ENCODE measurements at regions not wholly inside any gene's neighbourhood (a gene's known extent, or its start where the extent isn't known, plus 50 kb on each side); places are given as distances from the start of the nearest gene placed in this dataset.

- Histone ChIP-seq H3K27ac (ENCODE audit: extremely low read depth, low read depth, low read length) (no peak overlapping the region), H3K4me1 (ENCODE audit: control insufficient read depth, insufficient read depth, low read length) (no peaks in the 10 kb centered on the region), H3K36me3 (ENCODE audit: control insufficient read depth in 2 of 2, insufficient read depth in 1 of 2, low read length in 2 of 2) (no peaks in the 10 kb centered on the region), H3K9me3 (ENCODE audit: control insufficient read depth, insufficient read depth, low read depth, low read length) (no peaks in the 10 kb centered on the region), H3K4me3 (ENCODE audit: low read depth, low read length) (no peak overlapping the region)
- ChIA-PET CTCF (interaction anchor here (1.1 kb wide), 1 partner anchor 9 kb away, joined by 3 read pairs; no protein-coding TSS in a partner anchor), POLR2A (no interaction called here)
- no peak for TF ChIP-seq MZF1 (tag by site-specific recombination; IDR thresholded peaks at IDR 0.05; ENCODE audit: borderline replicate concordance)
- no peak for TF ChIP-seq ZNF449 (tag by site-specific recombination; IDR thresholded peaks at IDR 0.05)
- TF ChIP-seq YY1 (tag by site-specific recombination; IDR thresholded peaks at IDR 0.05) = no peak
- TF ChIP-seq ZNF274 (IDR thresholded peaks at IDR 0.05; ENCODE audit: low read length) = no peak
- TF ChIP-seq ZNF274 (tag by site-specific recombination; IDR thresholded peaks at IDR 0.05; ENCODE audit: borderline replicate concordance) = no peak
- TF ChIP-seq ZNF140 (tag by site-specific recombination; IDR thresholded peaks at IDR 0.05) = no peak
- TF ChIP-seq ZNF707 (tag by site-specific recombination; IDR thresholded peaks at IDR 0.05) = no peak
- TF ChIP-seq ZNF433 (tag by site-specific recombination; IDR thresholded peaks at IDR 0.05; ENCODE audit: low read depth) = no peak
- TF ChIP-seq ZNF184 (tag by site-specific recombination; IDR thresholded peaks at IDR 0.05) = no peak
- no peak for TF ChIP-seq ZNF24 (tag by site-specific recombination; IDR thresholded peaks at IDR 0.05)
- TF ChIP-seq, protein P1, sequence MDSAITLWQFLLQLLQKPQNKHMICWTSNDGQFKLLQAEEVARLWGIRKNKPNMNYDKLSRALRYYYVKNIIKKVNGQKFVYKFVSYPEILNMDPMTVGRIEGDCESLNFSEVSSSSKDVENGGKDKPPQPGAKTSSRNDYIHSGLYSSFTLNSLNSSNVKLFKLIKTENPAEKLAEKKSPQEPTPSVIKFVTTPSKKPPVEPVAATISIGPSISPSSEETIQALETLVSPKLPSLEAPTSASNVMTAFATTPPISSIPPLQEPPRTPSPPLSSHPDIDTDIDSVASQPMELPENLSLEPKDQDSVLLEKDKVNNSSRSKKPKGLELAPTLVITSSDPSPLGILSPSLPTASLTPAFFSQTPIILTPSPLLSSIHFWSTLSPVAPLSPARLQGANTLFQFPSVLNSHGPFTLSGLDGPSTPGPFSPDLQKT (IDR thresholded peaks at IDR 0.05; ENCODE audit: borderline replicate concordance, low read depth, low read length) = no peak
- no peak for TF ChIP-seq ZNF175 (tag by site-specific recombination; IDR thresholded peaks at IDR 0.05)
- no peak for TF ChIP-seq ZNF19 (tag by site-specific recombination; IDR thresholded peaks at IDR 0.05; ENCODE audit: low read depth)
- no peak for TF ChIP-seq KLF16 (tag by site-specific recombination; IDR thresholded peaks at IDR 0.05)
- no peak for TF ChIP-seq ZNF114 (tag by site-specific recombination; IDR thresholded peaks at IDR 0.05)
- no peak for TF ChIP-seq ZEB2 (tag by site-specific recombination; IDR thresholded peaks at IDR 0.05)
- no peak for TF ChIP-seq EGR2 (tag by site-specific recombination; IDR thresholded peaks at IDR 0.05; ENCODE audit: low read depth)
Measured at GRCh38 chr14:51513933-51514332, 137.8 kb upstream of the FRMD6 start.

GRCh38 chr14:51515611-51516010 lies 136.1 kb upstream of the FRMD6 start:
- Histone ChIP-seq H3K9me3 (ENCODE audit: control insufficient read depth, insufficient read depth, low read depth, low read length) (no peaks in the 10 kb centered on the region), H3K27ac (ENCODE audit: extremely low read depth, low read depth, low read length) (no peak overlapping the region), H3K4me3 (ENCODE audit: low read depth, low read length) (no peak overlapping the region), H3K4me1 (ENCODE audit: control insufficient read depth, insufficient read depth, low read length) (no peaks in the 10 kb centered on the region), H3K36me3 (ENCODE audit: control insufficient read depth in 2 of 2, insufficient read depth in 1 of 2, low read length in 2 of 2) (no peaks in the 10 kb centered on the region)
- POLR2A ChIA-PET = no interaction called here
- CTCF ChIA-PET = interaction anchor here (0.6 to 1.4 kb wide), 2 partner anchors 9 to 208 kb away, joined by 3 to 4 read pairs; no protein-coding TSS in a partner anchor
- TF ChIP-seq, protein P2, sequence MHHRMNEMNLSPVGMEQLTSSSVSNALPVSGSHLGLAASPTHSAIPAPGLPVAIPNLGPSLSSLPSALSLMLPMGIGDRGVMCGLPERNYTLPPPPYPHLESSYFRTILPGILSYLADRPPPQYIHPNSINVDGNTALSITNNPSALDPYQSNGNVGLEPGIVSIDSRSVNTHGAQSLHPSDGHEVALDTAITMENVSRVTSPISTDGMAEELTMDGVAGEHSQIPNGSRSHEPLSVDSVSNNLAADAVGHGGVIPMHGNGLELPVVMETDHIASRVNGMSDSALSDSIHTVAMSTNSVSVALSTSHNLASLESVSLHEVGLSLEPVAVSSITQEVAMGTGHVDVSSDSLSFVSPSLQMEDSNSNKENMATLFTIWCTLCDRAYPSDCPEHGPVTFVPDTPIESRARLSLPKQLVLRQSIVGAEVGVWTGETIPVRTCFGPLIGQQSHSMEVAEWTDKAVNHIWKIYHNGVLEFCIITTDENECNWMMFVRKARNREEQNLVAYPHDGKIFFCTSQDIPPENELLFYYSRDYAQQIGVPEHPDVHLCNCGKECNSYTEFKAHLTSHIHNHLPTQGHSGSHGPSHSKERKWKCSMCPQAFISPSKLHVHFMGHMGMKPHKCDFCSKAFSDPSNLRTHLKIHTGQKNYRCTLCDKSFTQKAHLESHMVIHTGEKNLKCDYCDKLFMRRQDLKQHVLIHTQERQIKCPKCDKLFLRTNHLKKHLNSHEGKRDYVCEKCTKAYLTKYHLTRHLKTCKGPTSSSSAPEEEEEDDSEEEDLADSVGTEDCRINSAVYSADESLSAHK (tag by site-specific recombination; IDR thresholded peaks at IDR 0.05) = no peak
- TF ChIP-seq ZNF488 (tag by site-specific recombination; IDR thresholded peaks at IDR 0.05) = no peak
- no peak for TF ChIP-seq ZNF112 (tag by site-specific recombination; IDR thresholded peaks at IDR 0.05)
- TF ChIP-seq ZNF621 (tag by site-specific recombination; IDR thresholded peaks at IDR 0.05) = no peak
- TF ChIP-seq, protein P3, sequence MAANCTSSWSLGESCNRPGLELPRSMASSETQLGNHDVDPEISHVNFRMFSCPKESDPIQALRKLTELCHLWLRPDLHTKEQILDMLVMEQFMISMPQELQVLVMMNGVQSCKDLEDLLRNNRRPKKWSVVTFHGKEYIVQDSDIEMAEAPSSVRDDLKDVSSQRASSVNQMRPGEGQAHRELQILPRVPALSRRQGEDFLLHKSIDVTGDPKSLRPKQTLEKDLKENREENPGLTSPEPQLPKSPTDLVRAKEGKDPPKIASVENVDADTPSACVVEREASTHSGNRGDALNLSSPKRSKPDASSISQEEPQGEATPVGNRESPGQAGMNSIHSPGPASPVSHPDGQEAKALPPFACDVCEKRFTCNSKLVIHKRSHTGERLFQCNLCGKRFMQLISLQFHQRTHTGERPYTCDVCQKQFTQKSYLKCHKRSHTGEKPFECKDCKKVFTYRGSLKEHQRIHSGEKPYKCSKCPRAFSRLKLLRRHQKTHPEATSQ (tag by site-specific recombination; IDR thresholded peaks at IDR 0.05) = no peak
- TF ChIP-seq SP3 (tag by site-specific recombination; IDR thresholded peaks at IDR 0.05) = no peak
- no peak for TF ChIP-seq ZNF354C (tag by site-specific recombination; IDR thresholded peaks at IDR 0.05; ENCODE audit: borderline replicate concordance, low read depth)
- no peak for TF ChIP-seq ZNF169 (tag by site-specific recombination; IDR thresholded peaks at IDR 0.05)
- no peak for TF ChIP-seq TRIM28 (IDR thresholded peaks at IDR 0.05; ENCODE audit: borderline replicate concordance, low read length)
- no peak for TF ChIP-seq SP2 (tag by site-specific recombination; IDR thresholded peaks at IDR 0.05)
